Fibroblast of lung (primary cell): ENCODE measurements at regions not wholly inside any gene's neighbourhood (a gene's known extent, or its start where the extent isn't known, plus 50 kb on each side); places are given as distances from the start of the nearest gene placed in this dataset.

ENCODE experiments used
- DNase-seq, 2 donors: peaks; one replicate each; pipeline versions ENCODE4 v3.0.0 to v3.0.0-alpha.2; 2010; ENCODE audit warnings: low read depth in 2 of 2
- H2AFZ ChIP-seq: 2 replicates; pipeline ENCODE4 v1.5.1; 2012; ENCODE audit warnings: low read length, control low read depth, inconsistent platforms
- H3K27ac ChIP-seq: 2 replicates; pipeline ENCODE4 v1.5.1; 2011; ENCODE audit warnings: low read length, control low read depth; ENCODE audit not compliant: insufficient read depth
- H3K27me3 ChIP-seq: 2 replicates; pipeline ENCODE4 v1.5.1; 2011; ENCODE audit warnings: mild to moderate bottlenecking, low read length; ENCODE audit not compliant: control insufficient read depth, insufficient read depth
- H3K36me3 ChIP-seq: 2 replicates; pipeline ENCODE4 v1.5.1; 2011; ENCODE audit warnings: low read length; ENCODE audit not compliant: control insufficient read depth, insufficient read depth
- H3K4me1 ChIP-seq: 2 replicates; pipeline ENCODE4 v1.5.1; 2011; ENCODE audit warnings: low read length; ENCODE audit not compliant: control insufficient read depth, insufficient read depth; ENCODE audit errors: extremely low read depth
- H3K4me2 ChIP-seq: 2 replicates; pipeline ENCODE4 v1.5.1; 2011; ENCODE audit warnings: low read length, control low read depth; ENCODE audit not compliant: insufficient read depth; ENCODE audit errors: extremely low read depth
- H3K4me3 ChIP-seq, 4 experiments: fragments of 200-600 bp in 1 of 4; sonication (generic) in 1 of 4; replicated peaks in 1 of 4; 2 replicates each; pipeline ENCODE4 v1.5.1; 2011 to 2016; ENCODE audit warnings: low read length in 4 of 4, low read depth in 3 of 4, mild to moderate bottlenecking in 3 of 4, control low read depth in 2 of 4, inconsistent platforms in 1 of 4, mixed read lengths in 1 of 4; ENCODE audit not compliant: insufficient read depth in 1 of 4; ENCODE audit errors: control extremely low read depth in 1 of 4
- H3K79me2 ChIP-seq: 2 replicates; pipeline ENCODE4 v1.5.1; 2012; ENCODE audit warnings: mild to moderate bottlenecking, low read length, inconsistent platforms; ENCODE audit not compliant: control insufficient read depth, insufficient read depth
- H3K9ac ChIP-seq: 2 replicates; pipeline ENCODE4 v1.5.1; 2011; ENCODE audit warnings: mild to moderate bottlenecking, low read length, control low read depth; ENCODE audit not compliant: insufficient read depth
- H3K9me3 ChIP-seq: 2 replicates; pipeline ENCODE4 v1.5.1; 2012; ENCODE audit warnings: low read depth, low read length; ENCODE audit not compliant: control insufficient read depth, insufficient read depth
- H4K20me1 ChIP-seq: 2 replicates; pipeline ENCODE4 v1.5.1; 2011; ENCODE audit warnings: low read length; ENCODE audit not compliant: control insufficient read depth, insufficient read depth; ENCODE audit errors: extremely low read depth
- CTCF ChIP-seq, 2 donors: IDR thresholded peaks in 1 of 2; conservative IDR thresholded peaks in 1 of 2; 1 replicate in 1 of 2; 2 replicates in 1 of 2; pipeline ENCODE4 v1.5.1; 2011 to 2012; ENCODE audit warnings: low read length in 2 of 2, control low read depth in 1 of 2, inconsistent platforms in 1 of 2, low read depth in 1 of 2, mild to moderate bottlenecking in 1 of 2
- EZH2 ChIP-seq: IDR thresholded peaks from 2 replicates; pipeline ENCODE4 v1.5.1; 2012; ENCODE audit warnings: low read length, control low read depth, mild to moderate bottlenecking; ENCODE audit errors: missing control alignments

- H3K9ac ChIP-seq: no peak overlapping the region
- H4K20me1 ChIP-seq: no peaks in the 10 kb centered on the region
- no peak overlapping the region for H2AFZ ChIP-seq
- H3K9me3 ChIP-seq: no peaks in the 10 kb centered on the region
- no peak for DNase-seq
- no peaks in the 10 kb centered on the region for H3K4me1 ChIP-seq
- TF ChIP-seq CTCF (conservative IDR thresholded peaks at IDR 0.05 in 1 of 2, IDR thresholded peaks at IDR 0.05 in 1 of 2; ENCODE audit: low read depth in 1 of 2, low read length in 2 of 2) (no peak), EZH2 (no peak)
- H3K36me3 ChIP-seq: no peaks in the 10 kb centered on the region
- no peak overlapping the region for H3K4me3 ChIP-seq
- H3K4me2 ChIP-seq: no peak overlapping the region
- H3K27ac ChIP-seq: no peak overlapping the region
- H3K27me3 ChIP-seq: no peaks in the 10 kb centered on the region
- H3K79me2 ChIP-seq: no peaks in the 10 kb centered on the region
Measured at GRCh38 chr14:49058511-49058910, 527.7 kb downstream of the RPS29 start.

GRCh38 chr14:49057838-49058510 lies 528.2 kb downstream of the RPS29 start:
- Histone ChIP-seq H3K4me3 (no peak overlapping the region), H3K27ac (no peak overlapping the region), H3K9ac (no peak overlapping the region), H4K20me1 (no peaks in the 10 kb centered on the region), H3K4me1 (no peaks in the 10 kb centered on the region), H3K27me3 (no peaks in the 10 kb centered on the region), H3K4me2 (no peak overlapping the region), H2AFZ (no peak overlapping the region), H3K79me2 (no peaks in the 10 kb centered on the region), H3K36me3 (no peaks in the 10 kb centered on the region), H3K9me3 (no peaks in the 10 kb centered on the region)
- TF ChIP-seq EZH2: no peak
- no peak for TF ChIP-seq CTCF (conservative IDR thresholded peaks at IDR 0.05 in 1 of 2, IDR thresholded peaks at IDR 0.05 in 1 of 2; ENCODE audit: low read depth in 1 of 2, low read length in 2 of 2)
- no peak for DNase-seq

GRCh38 chr14:49056021-49056420 lies 530.2 kb downstream of the RPS29 start:
- H3K9me3 ChIP-seq: no peaks in the 10 kb centered on the region
- no peaks in the 10 kb centered on the region for H3K4me1 ChIP-seq
- no peak overlapping the region for H3K4me3 ChIP-seq
- H3K4me2 ChIP-seq: no peak overlapping the region
- no peak overlapping the region for H2AFZ ChIP-seq
- H3K36me3 ChIP-seq: no peaks in the 10 kb centered on the region
- H3K79me2 ChIP-seq: no peaks in the 10 kb centered on the region
- H3K9ac ChIP-seq: no peak overlapping the region
- TF ChIP-seq EZH2 (no peak), CTCF (conservative IDR thresholded peaks at IDR 0.05 in 1 of 2, IDR thresholded peaks at IDR 0.05 in 1 of 2; ENCODE audit: low read depth in 1 of 2, low read length in 2 of 2) (no peak)
- H3K27me3 ChIP-seq: no peaks in the 10 kb centered on the region
- DNase-seq: peak in 1 of 2 donors; percentile 11
- H3K27ac ChIP-seq: no peak overlapping the region
- no peaks in the 10 kb centered on the region for H4K20me1 ChIP-seq
